Brain microvascular endothelial cell (primary cell): ENCODE measurements at regions not wholly inside any gene's neighbourhood (a gene's known extent, or its start where the extent isn't known, plus 50 kb on each side); places are given as distances from the start of the nearest gene placed in this dataset.
"Not testable (repeated sequence)": the region's sequence is repeated elsewhere in the genome, so short reads cannot be mapped to it uniquely, and the experiment has no call there.

Experiments
- DNase-seq: peaks from one replicate; pipeline ENCODE4 v3.0.0-alpha.2; 2020
- H3K27ac ChIP-seq: fragments of 250-450 bp; sonication (Bioruptor Pico); 2 replicates; pipeline ENCODE4 v1.5.1; 2020; ENCODE audit warnings: mild to moderate bottlenecking, moderate library complexity
- H3K27me3 ChIP-seq: fragments of 250-450 bp; sonication (Bioruptor Pico); replicated peaks from 2 replicates; pipeline ENCODE4 v1.5.1; 2020; ENCODE audit warnings: mild to moderate bottlenecking
- H3K36me3 ChIP-seq: fragments of 250-450 bp; sonication (Bioruptor Pico); replicated peaks from 2 replicates; pipeline ENCODE4 v1.5.1; 2020; ENCODE audit warnings: mild to moderate bottlenecking
- H3K4me3 ChIP-seq: 2 replicates; pipeline ENCODE4 v1.5.1; 2011; ENCODE audit warnings: low read depth, mild to moderate bottlenecking, control low read depth, low read length, moderate library complexity
- in situ Hi-C: cut with HindIII; loops from 2 replicates; pipeline ENCODE4 v1.10.0; 2017; ENCODE audit warnings: low sequenced_read_pairs, low pct_ligation_motif_present

GRCh38 chr11:49608892-49609291, 343.3 kb upstream of the OR4C13 start:
- H3K27me3 ChIP-seq, H3K36me3 ChIP-seq, H3K4me3 ChIP-seq, in situ Hi-C loops, DNase-seq, H3K27ac ChIP-seq: not testable (repeated sequence)

DNA sequence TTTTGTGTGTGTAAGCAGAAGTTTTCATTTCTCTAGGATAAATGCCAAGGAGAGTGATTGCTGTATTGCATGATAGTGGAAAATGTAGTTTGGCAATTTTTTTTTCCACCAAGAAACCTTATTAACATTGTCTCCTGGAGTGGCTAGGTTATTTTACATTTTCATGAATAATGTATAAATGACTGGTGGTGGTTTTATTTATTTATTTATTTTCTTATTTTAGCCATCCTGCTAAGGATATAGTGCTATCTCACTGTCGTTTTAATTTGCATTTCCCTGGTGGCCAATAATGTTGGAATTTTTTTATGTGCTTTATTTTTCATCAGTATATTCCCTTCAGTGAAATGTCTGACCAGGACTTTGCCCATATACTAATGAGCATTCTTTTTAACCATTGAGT, 328.3 kb upstream of the OR4C13 start:
- H3K4me3 ChIP-seq, H3K27me3 ChIP-seq, H3K27ac ChIP-seq, in situ Hi-C loops, H3K36me3 ChIP-seq, DNase-seq: not testable (repeated sequence)

GRCh38 chr11:49670705-49671104, 281.5 kb upstream of the OR4C13 start:
- H3K36me3 ChIP-seq, H3K27me3 ChIP-seq, H3K27ac ChIP-seq, H3K4me3 ChIP-seq, DNase-seq, in situ Hi-C loops: not testable (repeated sequence)

- DNase-seq, H3K36me3 ChIP-seq, in situ Hi-C loops, H3K27me3 ChIP-seq, H3K27ac ChIP-seq, H3K4me3 ChIP-seq: not testable (repeated sequence)
Observed at GRCh38 chr11:49702121-49702520, 250.1 kb upstream of the OR4C13 start.

GRCh38 chr11:49750447-49750846, 201.7 kb upstream of the OR4C13 start:
- not testable (repeated sequence) for H3K27ac ChIP-seq

DNA sequence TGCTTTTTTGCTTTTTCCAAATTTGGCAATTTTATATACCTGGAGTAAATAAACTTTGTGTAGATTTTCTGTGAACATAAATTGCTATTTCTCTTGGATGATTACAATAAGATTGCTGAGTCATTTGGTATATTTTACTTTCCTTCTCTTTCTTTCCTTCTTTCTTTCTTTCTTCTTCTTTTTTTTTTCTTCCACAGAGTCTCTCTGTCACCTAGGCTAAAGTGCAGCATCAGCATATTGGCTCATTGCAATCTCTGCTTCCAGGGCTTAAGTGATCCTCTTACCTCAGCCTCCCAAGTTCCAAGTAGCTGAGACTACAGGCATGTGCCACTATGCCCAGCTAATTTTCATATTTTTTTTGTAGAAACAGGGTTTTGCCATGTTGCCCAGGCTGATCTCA, 201.2 kb upstream of the OR4C13 start:
- H3K27ac ChIP-seq, H3K4me3 ChIP-seq, H3K36me3 ChIP-seq, H3K27me3 ChIP-seq, in situ Hi-C loops, DNase-seq: not testable (repeated sequence)

More at GRCh38 chr11:49750447-49750846, 201.7 kb upstream of the OR4C13 start:
- in situ Hi-C loops, DNase-seq, H3K36me3 ChIP-seq, H3K27me3 ChIP-seq, H3K4me3 ChIP-seq: not testable (repeated sequence)

DNA sequence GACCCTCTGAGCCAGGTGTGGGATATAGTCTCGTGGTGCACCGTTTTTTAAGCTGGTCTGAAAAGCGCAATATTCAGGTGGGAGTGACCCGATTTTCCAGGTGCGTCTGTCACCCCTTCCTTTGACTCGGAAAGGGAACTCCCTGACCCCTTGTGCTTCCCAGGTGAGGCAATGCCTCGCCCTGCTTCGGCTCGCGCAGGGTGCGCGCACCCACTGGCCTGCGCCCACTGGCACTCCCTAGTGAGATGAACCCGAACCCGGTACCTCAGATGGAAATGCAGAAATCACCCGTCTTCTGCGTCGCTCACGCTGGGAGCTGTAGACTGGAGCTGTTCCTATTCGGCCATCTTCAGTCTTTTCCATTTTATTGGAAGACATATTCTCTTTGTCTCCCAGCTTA, 171.4 kb upstream of the OR4C13 start:
- DNase-seq, H3K36me3 ChIP-seq, in situ Hi-C loops, H3K27ac ChIP-seq, H3K27me3 ChIP-seq, H3K4me3 ChIP-seq: not testable (repeated sequence)

GRCh38 chr11:49782000-49782399, 170.2 kb upstream of the OR4C13 start:
- H3K27ac ChIP-seq, H3K36me3 ChIP-seq, in situ Hi-C loops, H3K27me3 ChIP-seq, DNase-seq, H3K4me3 ChIP-seq: not testable (repeated sequence)

DNA sequence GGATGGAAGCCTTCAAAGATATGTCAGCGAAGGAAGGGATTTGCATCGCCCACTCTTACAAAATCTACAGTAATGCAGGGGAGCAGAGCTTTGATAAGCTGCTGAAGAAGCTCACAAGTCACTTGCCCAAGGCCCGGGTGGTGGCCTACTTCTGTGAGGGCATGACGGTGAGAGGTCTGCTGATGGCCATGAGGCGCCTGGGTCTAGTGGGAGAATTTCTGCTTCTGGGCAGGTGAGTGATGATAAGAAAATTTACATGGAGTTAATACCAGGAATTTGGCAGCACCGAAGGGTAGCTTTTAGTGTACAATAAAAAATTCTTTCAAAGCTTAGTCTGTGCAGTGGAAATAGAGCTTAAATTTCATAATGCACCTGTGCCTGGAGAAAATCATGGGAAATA, 168.3 kb upstream of the OR4C13 start:
- in situ Hi-C loops, DNase-seq, H3K27me3 ChIP-seq, H3K4me3 ChIP-seq, H3K36me3 ChIP-seq, H3K27ac ChIP-seq: not testable (repeated sequence)

DNA sequence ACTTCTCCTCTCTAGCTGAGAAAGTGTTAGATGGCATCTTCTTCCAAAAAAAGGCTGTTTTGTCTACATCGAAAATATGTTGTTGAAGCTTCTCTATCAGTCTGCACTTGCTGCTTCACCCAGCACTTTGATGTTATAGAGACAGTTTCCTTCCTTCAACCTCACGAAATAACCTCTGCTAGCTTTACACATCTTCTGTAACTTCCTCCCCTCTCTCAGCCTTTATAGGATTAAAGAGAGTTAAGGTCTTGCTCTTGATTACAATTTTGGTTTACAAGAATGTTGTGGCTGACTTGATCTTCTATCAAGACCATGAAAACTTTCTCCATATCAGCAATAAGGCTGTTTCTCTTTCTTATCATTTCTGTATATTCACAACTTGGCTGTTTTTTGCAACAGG, 162.4 kb upstream of the OR4C13 start:
- not testable (repeated sequence) for H3K36me3 ChIP-seq

GRCh38 chr11:49798206-49798837, 153.9 kb upstream of the OR4C13 start:
- in situ Hi-C loops, DNase-seq, H3K27me3 ChIP-seq, H3K27ac ChIP-seq, H3K4me3 ChIP-seq, H3K36me3 ChIP-seq: not testable (repeated sequence)

More for the DNA sequence above, 162.4 kb upstream of the OR4C13 start:
- DNase-seq, H3K27ac ChIP-seq, in situ Hi-C loops, H3K4me3 ChIP-seq, H3K27me3 ChIP-seq: not testable (repeated sequence)

- H3K27me3 ChIP-seq, H3K27ac ChIP-seq, in situ Hi-C loops, H3K4me3 ChIP-seq, DNase-seq, H3K36me3 ChIP-seq: not testable (repeated sequence)
Observed at GRCh38 chr11:49817705-49818430, 134.3 kb upstream of the OR4C13 start.

- H3K4me3 ChIP-seq, H3K27me3 ChIP-seq, in situ Hi-C loops, H3K27ac ChIP-seq, H3K36me3 ChIP-seq, DNase-seq: not testable (repeated sequence)
Observed at GRCh38 chr11:49823188-49823587, 129.0 kb upstream of the OR4C13 start.

- in situ Hi-C loops, H3K4me3 ChIP-seq, H3K36me3 ChIP-seq, H3K27me3 ChIP-seq, DNase-seq, H3K27ac ChIP-seq: not testable (repeated sequence)
Observed at GRCh38 chr11:49850541-49850940, 101.7 kb upstream of the OR4C13 start.
